ENCODE measurements at regions not wholly inside any gene's neighbourhood (a gene's known extent, or its start where the extent isn't known, plus 50 kb on each side); places are given as distances from the start of the nearest gene placed in this dataset.

DNA sequence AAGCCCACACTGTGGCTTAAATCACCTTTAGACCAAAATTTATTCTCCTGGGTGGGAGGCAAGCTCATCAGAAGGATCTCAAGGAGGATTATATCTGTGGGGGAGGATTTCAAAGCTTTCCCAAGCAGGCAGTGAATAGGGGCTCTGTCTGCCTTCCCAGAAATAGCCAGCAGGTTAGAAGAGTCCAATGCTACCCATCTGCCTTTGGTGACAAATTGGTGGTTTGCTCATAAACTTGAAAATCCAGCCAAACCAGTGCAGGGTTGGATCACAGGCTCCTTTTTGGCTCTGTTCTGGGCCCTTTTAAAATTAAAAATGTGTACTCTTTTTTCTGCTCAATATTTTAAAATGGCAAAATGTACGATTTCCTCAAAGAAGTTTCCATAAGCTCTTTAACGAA, 118.9 kb upstream of the ZC3H11B start:
- no peak for TF ChIP-seq CTCF (IDR thresholded peaks at IDR 0.05)
- TF ChIP-seq EP300 (IDR thresholded peaks at IDR 0.05): no peak

Measured in ovary (tissue), 3 donors.